ENCODE measurements at regions not wholly inside any gene's neighbourhood (a gene's known extent, or its start where the extent isn't known, plus 50 kb on each side); places are given as distances from the start of the nearest gene placed in this dataset.

DNA sequence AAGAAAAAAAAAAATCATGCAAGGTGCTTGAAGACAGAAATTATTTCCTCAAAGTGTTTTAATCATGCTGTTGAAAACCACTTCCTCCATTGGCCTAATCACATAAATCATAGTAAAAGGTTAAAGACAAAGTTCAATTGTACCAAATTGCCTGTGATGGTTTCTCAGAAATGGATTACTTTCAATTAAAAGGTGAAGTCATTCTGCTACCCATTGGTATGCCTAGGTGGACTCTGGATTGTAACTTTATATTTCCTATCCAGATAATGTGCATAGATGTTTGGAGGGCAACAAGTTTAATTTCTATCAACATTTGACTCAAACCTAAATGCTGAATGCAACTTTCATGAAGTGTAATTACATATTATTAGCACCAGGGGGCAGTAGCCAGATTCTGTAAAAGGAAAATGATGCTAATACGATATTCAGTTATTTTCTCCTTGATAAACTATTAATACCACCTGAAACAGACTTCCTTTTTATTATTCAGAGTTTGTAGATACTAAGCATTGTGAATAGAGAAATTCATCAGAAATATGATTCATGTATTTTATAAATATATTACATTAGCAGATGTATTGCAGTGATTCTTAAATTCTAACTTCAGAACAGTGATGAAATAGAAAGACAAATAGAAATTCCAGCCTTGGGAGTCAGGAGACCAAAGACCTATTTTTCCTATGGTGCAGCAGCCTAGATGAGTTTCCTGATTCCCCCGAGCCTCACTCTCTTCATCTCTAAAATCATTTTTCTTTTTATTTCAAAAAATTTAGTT is 148.2 kb downstream of the CAAP1 start:
- H3K27ac ChIP-seq: no peak overlapping the region
- DNase-seq: peak in 2 of 4 donors; percentile 6 to 13
- no peaks in the 10 kb centered on the region for H3K36me3 ChIP-seq
- peak; percentile 35 for ATAC-seq
- no peak overlapping the region for H3K4me3 ChIP-seq
- peaks cover 0 to 4% of the 10 kb centered on the region in 2 donors for H3K9me3 ChIP-seq
- H3K4me1 ChIP-seq: peaks cover 0 to 5% of the 10 kb centered on the region in 2 donors
- H3K27me3 ChIP-seq: no peaks in the 10 kb centered on the region
- intact Hi-C loops (cut with DNase I): loop anchor here in 1 of 2 donors (10.0 kb wide), 2 partner anchors 110 to 230 kb away; no protein-coding TSS in a partner anchor
- TF ChIP-seq, protein P1, sequence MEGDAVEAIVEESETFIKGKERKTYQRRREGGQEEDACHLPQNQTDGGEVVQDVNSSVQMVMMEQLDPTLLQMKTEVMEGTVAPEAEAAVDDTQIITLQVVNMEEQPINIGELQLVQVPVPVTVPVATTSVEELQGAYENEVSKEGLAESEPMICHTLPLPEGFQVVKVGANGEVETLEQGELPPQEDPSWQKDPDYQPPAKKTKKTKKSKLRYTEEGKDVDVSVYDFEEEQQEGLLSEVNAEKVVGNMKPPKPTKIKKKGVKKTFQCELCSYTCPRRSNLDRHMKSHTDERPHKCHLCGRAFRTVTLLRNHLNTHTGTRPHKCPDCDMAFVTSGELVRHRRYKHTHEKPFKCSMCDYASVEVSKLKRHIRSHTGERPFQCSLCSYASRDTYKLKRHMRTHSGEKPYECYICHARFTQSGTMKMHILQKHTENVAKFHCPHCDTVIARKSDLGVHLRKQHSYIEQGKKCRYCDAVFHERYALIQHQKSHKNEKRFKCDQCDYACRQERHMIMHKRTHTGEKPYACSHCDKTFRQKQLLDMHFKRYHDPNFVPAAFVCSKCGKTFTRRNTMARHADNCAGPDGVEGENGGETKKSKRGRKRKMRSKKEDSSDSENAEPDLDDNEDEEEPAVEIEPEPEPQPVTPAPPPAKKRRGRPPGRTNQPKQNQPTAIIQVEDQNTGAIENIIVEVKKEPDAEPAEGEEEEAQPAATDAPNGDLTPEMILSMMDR (IDR thresholded peaks at IDR 0.05): peak; percentile 72 to 85

DNA sequence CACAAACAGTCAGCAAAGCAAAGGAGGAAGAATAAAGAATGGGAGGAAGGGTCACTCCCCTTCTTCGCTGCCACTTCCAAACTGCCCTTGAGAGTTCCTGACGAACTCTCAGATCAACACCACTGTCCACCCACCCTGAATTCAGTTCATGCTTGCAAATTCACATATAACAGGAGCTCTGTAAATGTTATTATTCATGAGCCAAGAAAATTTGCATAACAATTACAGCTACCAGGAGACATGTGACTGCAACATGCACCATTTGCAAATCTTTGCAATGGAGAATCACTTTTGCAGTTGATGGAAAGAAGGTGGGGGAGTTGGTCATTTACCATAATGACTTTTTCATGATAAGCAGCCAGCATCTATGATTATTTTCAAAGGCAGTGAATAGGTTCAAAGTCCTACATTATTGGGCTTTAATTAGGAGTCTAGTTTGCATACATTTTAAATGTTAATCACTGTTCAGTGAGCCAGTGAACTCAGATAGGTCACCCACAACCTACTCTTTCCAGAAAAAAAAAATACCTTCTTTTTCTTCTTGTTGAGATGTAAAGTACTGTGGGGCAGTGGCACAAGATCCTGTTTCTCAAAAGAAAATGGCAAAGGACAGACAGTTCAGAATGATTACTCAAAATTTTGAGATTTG is 149.7 kb downstream of the CAAP1 start:
- no peak overlapping the region for H3K4me3 ChIP-seq
- TF ChIP-seq, protein P1 (IDR thresholded peaks at IDR 0.05): no peak
- no peaks in the 10 kb centered on the region for H3K27me3 ChIP-seq
- H3K9me3 ChIP-seq: peaks cover 0 to 18% of the 10 kb centered on the region in 2 donors
- DNase-seq: no peak
- H3K36me3 ChIP-seq: no peaks in the 10 kb centered on the region
- peaks cover 0 to 5% of the 10 kb centered on the region in 2 donors for H3K4me1 ChIP-seq
- no peak for ATAC-seq
- no peak overlapping the region for H3K27ac ChIP-seq
- intact Hi-C loops (cut with DNase I): loop anchor here in 1 of 2 donors (10.0 kb wide), 2 partner anchors 112 to 232 kb away; no protein-coding TSS in a partner anchor

DNA sequence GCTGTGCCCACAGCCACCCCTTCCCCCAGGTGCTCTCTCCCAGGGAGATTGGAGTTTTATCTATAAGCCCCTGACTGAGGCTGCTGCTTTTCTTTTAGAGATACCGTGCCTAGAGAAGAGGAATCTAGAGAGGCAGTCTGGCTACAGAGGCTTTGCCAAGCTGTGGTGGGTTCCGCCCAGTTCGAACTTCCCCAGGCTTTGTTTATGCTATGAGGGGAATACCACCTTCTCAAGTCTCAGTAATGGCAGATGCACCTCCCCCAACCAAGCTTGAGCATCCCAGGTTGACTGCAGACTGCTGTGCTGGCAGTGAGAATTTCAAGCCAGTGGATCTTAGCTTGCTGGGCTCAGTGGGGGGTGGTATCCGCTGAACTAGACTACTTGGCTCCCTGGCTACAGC is 157.4 kb downstream of the CAAP1 start:
- intact Hi-C loops (cut with DNase I): no loop called here
- DNase-seq (no peak), ATAC-seq (no peak)
- Histone ChIP-seq H3K4me3 (no peak overlapping the region), H3K27ac (no peak overlapping the region), H3K9me3 (peaks cover 0 to 26% of the 10 kb centered on the region in 2 donors), H3K4me1 (no peaks in the 10 kb centered on the region), H3K36me3 (no peaks in the 10 kb centered on the region), H3K27me3 (no peaks in the 10 kb centered on the region)
- TF ChIP-seq, protein P1 (IDR thresholded peaks at IDR 0.05): no peak

DNA sequence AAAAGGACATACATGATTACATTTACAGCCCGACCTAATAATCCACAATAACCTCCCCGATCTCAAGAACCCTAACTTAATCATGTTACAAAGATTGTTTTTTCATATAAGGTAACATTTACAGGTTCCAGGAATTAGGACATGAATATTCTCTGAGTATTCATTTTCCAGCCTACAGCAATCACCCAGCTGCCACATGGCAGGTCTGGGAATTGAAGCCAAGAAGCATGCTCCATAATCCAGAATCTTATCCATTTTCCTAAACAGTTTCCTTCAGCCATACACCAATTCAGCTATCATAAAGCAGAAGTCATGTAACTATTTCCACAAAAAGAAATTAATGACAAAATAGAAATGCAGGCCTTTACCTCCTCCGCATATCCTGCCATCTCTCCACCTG is 163.4 kb downstream of the CAAP1 start:
- H3K4me1 ChIP-seq: no peaks in the 10 kb centered on the region
- H3K27me3 ChIP-seq: no peaks in the 10 kb centered on the region
- no peak overlapping the region for H3K4me3 ChIP-seq
- DNase-seq (no peak), ATAC-seq (no peak)
- H3K27ac ChIP-seq: no peak overlapping the region
- TF ChIP-seq, protein P1 (IDR thresholded peaks at IDR 0.05): no peak
- intact Hi-C loops (cut with DNase I): no loop called here
- H3K9me3 ChIP-seq: peaks cover 0 to 10% of the 10 kb centered on the region in 2 donors
- no peaks in the 10 kb centered on the region for H3K36me3 ChIP-seq

DNA sequence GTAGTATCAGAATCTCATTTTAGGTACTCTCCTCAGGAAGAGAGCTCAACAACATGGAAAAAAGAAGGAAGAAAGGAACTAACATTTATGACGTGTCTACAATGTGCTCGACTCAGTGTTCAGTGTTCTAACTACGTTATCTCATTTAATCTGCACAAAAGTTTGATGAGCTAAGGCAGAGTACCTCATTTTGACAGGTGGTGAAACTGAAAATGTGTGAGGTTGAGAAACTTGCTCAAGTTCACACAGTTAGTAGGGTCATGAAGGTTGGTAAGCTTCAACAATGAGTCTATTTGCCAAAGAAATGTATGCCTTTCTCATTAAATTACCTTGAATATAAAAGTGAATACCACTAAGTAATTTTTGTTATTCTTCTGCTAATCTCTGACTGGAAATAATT is 165.1 kb downstream of the CAAP1 start:
- Histone ChIP-seq H3K27ac (no peak overlapping the region), H3K9me3 (peaks cover 0 to 8% of the 10 kb centered on the region in 2 donors), H3K36me3 (no peaks in the 10 kb centered on the region), H3K4me3 (no peak overlapping the region), H3K27me3 (no peaks in the 10 kb centered on the region), H3K4me1 (no peaks in the 10 kb centered on the region)
- intact Hi-C loops (cut with DNase I): no loop called here
- TF ChIP-seq, protein P1 (IDR thresholded peaks at IDR 0.05): no peak
- DNase-seq: no peak
- ATAC-seq: no peak
